Fibroblast of lung (primary cell): ENCODE measurements at regions not wholly inside any gene's neighbourhood (a gene's known extent, or its start where the extent isn't known, plus 50 kb on each side); places are given as distances from the start of the nearest gene placed in this dataset.

Experiments used
- EZH2 ChIP-seq: IDR thresholded peaks from 2 replicates; pipeline ENCODE4 v1.5.1; 2012; ENCODE audit warnings: low read length, control low read depth, mild to moderate bottlenecking; ENCODE audit errors: missing control alignments
- TF ChIP-seq, protein P1 (sequence below), 2 donors: IDR thresholded peaks in 1 of 2; conservative IDR thresholded peaks in 1 of 2; 1 replicate in 1 of 2; 2 replicates in 1 of 2; pipeline ENCODE4 v1.5.1; 2011 to 2012; ENCODE audit warnings: low read length in 2 of 2, control low read depth in 1 of 2, inconsistent platforms in 1 of 2, low read depth in 1 of 2, mild to moderate bottlenecking in 1 of 2

DNA sequence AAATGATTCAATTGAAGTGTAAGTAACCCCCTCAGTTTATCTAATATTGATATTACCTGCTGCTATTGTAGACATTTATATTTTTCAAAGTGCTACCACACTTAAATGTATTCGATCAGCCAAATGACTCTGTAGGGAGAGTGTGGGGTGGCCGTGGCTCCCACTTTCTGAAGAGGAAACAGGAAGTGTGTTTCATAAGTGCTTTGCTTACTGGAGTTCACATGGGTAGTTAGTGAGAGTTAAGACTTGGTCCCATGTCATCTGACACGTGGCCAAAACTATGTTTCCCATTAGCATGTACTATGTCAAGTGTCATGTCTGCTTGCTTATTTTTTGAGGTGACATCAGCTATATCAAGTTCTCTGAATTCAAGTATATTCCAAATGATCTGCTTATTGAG is 308.1 kb upstream of the GATB start:
- TF ChIP-seq, protein P1, sequence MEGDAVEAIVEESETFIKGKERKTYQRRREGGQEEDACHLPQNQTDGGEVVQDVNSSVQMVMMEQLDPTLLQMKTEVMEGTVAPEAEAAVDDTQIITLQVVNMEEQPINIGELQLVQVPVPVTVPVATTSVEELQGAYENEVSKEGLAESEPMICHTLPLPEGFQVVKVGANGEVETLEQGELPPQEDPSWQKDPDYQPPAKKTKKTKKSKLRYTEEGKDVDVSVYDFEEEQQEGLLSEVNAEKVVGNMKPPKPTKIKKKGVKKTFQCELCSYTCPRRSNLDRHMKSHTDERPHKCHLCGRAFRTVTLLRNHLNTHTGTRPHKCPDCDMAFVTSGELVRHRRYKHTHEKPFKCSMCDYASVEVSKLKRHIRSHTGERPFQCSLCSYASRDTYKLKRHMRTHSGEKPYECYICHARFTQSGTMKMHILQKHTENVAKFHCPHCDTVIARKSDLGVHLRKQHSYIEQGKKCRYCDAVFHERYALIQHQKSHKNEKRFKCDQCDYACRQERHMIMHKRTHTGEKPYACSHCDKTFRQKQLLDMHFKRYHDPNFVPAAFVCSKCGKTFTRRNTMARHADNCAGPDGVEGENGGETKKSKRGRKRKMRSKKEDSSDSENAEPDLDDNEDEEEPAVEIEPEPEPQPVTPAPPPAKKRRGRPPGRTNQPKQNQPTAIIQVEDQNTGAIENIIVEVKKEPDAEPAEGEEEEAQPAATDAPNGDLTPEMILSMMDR (conservative IDR thresholded peaks at IDR 0.05 in 1 of 2, IDR thresholded peaks at IDR 0.05 in 1 of 2; ENCODE audit: low read depth in 1 of 2, low read length in 2 of 2), result no peak
- no peak for TF ChIP-seq EZH2
